HG02610 (cell line): ENCODE measurements at regions not wholly inside any gene's neighbourhood (a gene's known extent, or its start where the extent isn't known, plus 50 kb on each side); places are given as distances from the start of the nearest gene placed in this dataset.
"Not testable (repeated sequence)": the region's sequence is repeated elsewhere in the genome, so short reads cannot be mapped to it uniquely, and the experiment has no call there.

ENCODE experiments used
- ATAC-seq: cut with Tn5 transposase; IDR thresholded peaks from one replicate; pipeline ENCODE4 v1.9.1; 2021; ENCODE audit warnings: mild to moderate bottlenecking, moderate library complexity; ENCODE audit not compliant: unreplicated experiment

DNA sequence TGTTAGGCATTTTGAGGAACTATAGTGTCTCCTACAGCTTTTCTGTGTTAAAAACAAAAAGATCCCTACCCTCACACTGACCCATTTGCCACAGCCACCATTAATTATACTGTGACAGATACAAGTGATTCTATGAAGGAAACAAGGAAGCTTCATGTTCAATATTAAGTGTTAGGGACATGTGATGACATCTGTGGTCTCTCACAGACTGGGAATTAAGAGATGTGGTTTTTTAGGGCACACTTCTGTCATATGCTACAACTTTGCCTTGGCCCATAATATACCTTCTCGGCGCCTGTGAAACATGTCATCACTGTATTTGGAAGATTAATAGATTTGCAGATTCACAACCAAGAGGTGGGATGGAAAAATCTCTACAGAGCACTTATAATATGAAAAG is 102.9 kb upstream of the TCF21 start:
- no peak for ATAC-seq

DNA sequence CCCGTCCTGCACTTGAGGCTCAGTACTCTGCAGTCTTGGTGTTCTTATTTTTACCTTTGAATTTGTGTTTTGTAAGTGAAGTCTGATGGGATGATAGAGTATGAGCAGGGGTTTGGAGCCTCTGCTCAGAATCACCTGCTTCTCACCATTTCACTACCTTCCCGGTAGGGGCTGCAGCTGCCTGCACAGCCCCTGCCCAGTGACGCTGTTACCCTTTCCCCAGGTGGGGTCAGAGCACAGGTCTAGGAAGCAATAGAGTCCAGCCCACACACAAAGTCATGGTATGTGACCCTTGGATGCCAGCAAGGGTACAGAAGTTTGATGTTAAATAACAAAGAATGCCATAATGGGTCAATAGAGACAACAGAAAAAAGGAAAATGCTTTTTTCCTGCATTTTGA is 101.8 kb upstream of the TCF21 start:
- no peak for ATAC-seq

DNA sequence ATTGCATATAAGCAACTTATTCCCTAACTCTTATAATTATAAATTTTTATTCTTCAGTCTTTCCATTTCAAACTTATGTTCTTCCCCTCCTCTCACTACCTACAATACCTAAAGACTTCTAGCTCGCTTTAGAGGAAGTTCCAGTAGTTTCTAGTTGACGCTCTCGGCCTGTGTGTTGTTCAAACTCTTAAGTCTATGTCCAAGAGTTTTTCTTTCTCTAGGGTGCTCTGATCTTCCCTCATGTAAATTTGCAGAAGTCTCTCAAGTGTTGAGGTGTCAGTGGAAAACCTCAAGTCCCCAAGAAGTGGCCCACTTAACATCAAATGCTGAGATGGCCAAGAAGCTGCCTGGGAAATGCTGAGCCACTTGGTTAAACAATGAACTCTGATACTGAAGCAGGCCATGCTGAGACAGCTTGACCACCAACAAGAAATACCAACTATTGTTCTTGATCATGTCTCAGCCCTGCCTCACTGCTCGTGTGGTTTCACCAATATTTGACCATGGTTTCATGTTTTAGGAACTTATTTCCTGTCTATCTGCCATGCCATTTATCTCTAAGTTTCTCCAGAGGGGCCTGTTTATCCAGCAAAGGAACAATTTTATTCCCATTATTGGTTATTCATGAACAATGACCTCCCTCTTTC is 100.9 kb upstream of the TCF21 start:
- ATAC-seq: no peak

DNA sequence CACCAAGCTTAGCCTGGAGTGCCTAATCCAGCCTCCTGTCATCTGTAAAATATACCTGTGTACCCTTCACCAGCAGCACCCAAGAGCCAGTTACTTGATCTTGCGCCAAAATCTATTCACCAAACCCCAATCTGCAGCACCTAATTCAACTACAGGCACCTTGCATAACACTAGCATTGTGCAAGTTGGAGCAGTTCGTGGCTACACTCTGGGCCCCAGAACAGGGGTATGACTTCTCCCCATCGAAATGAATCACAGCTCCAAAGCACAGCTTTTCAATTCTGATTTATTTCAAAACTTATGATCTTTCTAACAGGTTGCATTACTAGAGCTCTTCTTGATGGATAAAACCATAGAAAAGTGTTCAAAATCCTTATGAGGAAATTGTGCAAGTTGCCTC is 100.4 kb upstream of the TCF21 start:
- no peak for ATAC-seq

DNA sequence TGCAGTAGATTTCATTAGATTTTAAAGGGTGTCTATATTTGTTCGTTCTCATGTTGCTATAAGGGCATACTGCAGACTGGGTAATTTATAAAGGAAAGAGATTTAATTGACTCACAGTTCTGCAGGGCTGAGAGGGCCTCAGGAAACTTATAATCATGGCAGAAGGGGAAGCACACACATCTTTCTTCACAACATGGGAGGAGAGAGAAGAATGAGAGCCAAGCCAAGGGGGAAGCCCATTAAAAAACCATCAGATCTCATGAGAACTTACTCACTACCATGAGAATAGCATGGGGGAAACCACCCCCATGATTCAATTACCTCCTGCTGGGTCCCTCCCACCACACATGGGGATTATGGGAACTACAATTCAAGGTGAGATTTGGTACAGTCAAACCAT is 99.5 kb upstream of the TCF21 start:
- ATAC-seq: not testable (repeated sequence)

DNA sequence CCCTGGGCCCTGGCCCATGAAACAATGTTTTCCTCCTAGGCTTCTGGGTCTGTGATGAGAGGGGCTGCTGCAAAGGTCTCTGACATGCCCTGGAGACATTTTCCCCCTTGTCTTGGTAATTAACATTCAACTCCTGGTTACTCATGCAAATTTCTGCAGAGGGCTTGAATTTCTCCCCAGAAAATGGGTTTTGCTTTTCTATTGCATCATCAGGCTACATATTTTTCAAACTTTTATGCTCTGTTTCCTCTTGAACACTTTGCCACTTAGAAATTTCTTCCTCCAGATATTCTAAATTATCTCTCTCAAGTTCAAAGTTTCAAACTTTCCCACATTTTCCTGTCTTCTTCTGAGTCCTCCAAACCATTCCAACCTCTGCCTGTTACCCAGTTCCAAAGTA is 98.2 kb upstream of the TCF21 start:
- not testable (repeated sequence) for ATAC-seq

DNA sequence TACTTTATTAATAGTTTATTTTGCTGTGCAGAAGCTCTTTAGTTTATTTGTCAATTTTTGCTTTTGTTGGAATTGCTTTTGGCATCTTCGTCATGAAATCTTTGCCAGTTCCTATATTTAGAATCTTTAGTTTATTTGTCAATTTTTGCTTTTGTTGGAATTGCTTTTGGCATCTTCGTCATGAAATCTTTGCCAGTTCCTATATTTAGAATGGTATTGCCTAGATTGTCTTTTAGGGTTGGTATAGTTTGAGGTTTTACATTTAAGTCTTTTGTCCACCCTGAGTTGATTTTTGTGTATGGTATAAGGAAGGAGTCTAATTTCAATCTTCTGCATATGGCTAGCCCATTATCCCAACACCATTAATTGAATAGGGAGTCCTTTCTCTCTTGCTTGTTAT is 93.9 kb upstream of the TCF21 start:
- not testable (repeated sequence) for ATAC-seq

DNA sequence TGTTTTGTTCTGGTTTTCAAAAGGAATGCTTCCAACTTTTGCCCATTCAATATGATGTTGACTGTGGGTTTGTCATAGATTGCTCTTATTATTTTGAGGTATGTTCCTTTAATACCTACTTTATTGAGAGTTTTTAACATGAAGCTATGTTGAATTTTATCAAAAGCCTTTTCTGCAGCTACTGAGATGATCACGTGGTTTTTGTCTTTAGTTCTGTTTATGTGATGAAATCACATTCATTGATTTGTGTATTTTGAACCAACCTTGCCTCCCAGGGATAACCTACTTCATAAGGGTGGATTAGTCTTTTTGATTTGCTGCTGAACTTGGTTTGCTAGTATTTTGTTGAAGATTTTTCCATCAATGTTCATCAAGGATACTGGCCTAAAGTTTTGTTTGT is 92.7 kb upstream of the TCF21 start:
- no peak for ATAC-seq

DNA sequence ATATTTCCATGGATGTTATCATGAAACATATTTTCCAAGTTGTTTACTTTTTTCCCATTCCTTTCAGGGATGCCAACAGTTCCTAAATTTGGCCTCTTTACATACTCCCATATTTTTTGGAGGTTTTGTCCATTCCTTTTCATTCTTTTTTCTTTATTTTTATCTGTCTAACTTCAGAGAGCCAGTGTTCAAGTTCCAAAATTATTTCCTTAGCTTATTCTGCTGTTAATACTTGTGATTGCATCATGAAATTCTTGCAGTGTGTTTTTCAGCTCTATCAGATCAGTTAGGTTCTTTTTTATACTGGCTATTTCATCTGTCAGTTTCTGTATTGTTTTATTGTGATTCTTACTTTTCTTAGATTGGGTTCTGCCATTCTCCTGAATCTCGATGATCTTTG is 89.9 kb upstream of the TCF21 start:
- no peak for ATAC-seq

DNA sequence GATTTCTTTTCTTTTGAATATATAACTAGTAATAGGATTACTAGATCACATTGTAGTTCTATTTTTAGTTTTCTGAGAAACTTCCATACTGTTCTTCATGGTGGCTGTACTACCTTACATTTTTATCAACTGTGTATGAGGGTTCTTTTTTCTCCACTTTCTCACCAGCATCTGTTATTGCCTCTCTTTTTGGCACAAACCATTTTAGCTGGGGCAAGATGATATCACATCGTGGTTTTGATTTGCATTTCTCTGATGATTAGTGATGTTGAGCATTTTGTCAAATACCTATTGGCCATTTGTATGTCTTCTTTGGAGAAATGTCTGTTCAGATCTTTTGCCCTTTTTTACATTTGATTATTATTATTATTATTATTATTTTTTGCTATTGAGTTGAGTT is 86.1 kb upstream of the TCF21 start:
- ATAC-seq: no peak

DNA sequence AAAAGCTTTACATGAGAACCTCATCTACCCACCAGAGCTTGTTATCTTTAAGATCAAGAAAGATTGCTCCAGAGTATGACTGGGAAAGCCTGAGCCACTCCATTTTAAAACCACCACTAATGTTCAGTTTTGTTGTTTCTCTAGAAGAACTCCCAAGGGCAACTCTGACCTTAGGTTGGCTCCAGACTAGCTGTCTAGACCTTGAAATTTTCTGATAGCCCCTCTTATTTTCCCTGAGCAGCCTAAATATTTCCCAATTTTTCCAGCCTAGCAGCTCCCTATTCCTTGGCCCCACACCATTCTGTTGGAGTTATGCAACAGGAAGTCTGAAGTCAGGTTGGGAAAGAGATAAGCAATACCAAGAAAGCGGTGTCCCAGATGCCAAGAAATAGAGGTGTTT is 84.6 kb upstream of the TCF21 start:
- ATAC-seq: no peak

DNA sequence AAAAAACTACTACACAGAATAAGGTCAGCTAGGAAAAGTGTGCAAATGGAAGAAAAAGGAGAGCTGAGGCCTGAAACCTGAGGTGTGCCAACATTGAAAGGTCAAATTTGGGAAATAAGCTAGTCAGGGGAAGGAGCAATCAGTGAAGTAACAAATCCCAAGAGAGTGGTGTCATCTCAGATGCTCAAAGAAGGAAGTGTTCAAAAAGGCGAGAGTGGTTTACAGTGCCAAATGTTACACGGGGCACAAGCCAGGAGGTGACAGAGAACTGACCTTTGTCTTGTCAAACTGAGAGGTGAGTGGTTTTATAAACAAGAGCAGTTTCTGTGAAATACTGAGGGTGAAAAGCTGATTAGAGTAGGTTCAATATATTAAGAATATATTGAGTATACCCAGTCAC is 83.0 kb upstream of the TCF21 start:
- peak; percentile 54 for ATAC-seq

DNA sequence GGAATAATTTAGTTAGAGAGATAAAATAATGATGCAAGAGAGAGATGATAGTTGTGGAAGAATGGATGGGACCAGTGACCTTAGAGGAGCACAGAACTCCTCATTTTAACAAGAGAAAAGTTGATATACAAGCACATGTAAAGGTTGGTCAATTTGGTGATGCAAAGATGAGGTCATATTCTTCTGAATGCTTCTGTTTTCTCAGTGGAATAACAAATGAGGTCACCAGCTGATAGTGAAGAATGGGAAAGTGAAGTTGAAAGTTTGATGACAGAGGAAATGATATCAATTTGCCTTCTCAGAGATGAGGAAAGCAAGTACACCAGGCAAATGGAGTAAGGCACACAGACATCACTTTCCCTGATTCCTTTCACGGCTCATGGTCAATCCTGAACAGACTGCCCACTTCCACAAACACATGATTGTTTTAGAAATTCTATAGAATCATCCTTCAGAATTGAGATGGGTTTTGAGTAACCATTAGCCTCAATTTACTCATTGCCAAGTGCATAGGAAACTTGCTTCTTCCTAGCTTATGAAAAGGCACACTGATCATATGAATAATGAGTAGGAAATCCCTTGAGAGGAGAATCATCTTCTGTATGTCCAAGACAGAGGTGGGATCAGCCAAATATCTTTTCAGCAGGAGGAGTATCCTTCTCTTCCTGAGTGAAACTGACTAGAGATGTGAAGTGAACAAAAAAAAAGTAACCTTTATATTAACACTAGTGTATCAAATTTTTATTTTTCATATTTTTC is 82.4 kb upstream of the TCF21 start:
- ATAC-seq: no peak

DNA sequence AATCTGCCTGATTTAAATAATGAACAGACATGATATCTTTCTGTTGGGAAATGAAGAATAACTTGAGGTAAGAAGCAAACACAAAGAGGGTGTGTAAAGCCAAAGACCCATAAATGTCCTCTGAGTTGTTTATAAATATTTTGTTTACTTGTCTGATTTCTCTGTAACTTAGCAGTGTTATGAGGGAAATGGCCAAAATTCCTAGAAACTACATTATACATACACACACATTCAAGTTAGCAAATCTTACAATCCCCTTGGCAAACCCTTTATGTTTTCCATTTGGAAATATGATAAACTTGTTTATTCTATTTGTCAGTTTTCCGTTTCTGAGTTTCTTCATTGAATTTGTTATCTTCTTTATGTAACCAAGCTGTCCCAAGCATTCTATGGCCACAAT is 81.4 kb upstream of the TCF21 start:
- ATAC-seq: no peak

DNA sequence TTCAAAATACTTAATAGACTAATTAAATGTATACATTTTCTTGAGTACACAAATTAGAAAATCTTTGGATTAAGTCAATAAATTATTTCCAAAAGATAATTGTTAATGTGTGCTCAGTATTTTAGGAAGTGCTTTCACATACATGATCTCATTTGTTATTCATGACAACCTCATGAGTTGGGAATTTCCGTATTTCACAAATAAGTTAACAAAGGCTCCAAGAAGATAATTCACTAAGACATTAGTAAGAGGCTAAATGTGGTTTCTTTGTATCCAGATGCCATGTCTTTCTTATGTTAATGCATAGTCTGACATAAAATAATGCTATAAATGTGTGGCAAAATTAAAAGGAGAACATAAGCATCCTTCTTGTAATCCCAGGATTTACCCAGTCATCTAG is 79.5 kb upstream of the TCF21 start:
- ATAC-seq: no peak

DNA sequence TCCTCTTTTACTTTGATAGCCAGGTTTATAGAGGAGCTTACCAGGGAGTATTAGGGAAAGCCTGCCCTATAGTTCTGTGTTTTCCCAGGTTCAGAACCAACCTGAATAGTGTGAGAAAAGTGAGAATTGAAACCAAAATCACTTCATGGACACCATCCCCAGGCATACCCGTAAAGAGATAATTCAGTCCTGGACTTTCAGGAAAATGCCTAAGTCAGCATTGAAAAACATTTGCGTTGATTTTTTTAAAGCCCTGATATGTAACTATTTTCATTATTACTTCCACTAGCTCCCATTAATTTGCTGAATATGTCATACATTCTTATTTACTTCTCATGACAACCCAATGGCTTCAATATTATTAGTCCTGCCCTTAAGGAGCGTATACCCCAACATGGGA is 77.4 kb upstream of the TCF21 start:
- ATAC-seq: no peak

DNA sequence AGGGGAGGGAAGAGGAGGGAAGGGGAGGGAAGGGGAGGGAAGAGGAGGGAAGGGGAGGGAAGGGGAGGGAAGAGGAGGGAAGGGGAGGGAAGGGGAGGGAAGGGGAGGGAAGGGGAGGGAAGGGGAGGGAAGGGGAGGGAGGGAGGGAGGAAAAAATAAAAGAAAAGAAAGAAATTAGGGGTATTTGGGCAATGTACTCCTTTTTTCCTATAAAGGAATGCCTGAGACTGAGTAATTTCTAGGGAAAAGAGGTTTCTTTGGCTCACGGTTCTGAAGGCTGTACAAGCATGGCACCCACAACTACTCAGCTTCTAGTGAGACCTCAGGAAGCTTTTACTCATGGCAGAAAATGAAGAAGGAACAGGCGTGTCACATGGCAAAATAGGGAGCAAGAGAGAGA is 76.5 kb upstream of the TCF21 start:
- not testable (repeated sequence) for ATAC-seq

DNA sequence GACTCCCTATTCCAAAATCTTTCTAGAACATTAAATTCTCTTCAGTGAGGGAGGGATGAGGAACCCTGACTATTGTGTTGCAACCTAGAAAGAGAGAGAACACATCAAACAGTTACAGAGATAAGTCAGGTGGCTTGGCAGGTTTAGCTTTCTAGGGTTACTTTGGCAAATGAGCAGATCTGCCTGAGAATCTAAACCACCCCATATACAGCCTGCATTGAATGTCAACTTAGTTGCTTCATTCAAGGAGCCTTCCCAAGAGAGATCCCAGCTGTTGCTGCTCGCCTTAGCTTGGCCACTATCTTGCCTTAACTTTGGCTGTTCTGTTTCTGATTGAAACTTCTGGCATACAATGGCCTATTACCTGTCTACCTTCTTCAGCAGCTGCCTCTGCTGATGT is 74.7 kb upstream of the TCF21 start:
- ATAC-seq: no peak

DNA sequence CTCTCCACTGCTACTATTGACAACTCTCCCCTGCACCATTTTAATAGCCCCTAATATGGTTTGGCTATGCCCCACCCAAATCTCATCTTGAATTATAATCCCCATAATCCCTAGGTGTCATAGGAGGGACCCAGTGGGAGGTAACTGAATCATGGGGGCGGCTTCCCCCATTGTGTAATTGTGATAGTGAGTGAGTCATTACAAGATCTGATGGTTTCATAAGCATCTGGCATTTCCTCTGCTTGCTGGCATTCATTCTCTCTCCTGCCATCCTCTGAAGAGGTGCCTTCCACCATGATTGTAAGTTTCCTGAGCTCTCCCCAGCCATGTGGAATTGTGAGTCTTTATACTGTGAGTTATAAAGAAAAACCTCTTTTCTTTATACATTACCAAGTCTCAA is 74.1 kb upstream of the TCF21 start:
- no peak for ATAC-seq

DNA sequence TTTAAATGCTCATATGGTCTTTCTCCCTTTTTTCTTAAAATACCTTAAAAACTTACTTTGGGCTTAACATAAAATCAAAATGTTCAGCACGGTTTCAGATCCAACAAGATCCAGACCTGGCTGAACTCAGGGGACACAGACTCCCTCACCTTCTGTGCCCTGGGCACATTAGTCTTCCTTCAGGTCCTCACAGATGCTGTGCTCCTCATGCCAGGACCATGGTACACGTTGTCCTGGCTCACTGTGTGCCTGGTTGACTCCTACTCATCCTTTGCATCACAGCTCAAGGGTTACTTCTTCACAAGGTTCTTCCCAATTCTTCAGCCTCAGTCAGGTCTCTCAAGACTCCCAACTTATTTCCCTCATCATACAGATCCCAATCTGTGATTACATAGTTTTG is 73.6 kb upstream of the TCF21 start:
- no peak for ATAC-seq

DNA sequence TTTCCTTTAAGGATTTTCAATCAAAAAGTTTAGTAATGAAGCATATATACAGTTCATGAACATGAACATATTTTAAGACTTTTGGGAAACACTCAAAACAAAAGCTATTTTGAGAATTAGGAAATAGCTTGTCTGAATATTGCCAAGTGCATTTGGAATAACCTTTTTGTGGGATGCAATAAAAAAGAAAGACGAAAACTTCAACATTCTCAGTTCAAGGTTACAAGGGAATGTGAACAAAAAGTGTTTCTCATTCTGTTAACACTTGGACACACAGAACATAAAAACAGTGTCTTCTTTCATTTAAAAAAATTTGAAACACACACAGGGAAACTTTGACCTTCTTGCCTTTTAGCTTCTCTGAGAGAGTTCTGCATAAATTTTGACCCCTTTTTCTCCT is 72.7 kb upstream of the TCF21 start:
- no peak for ATAC-seq

DNA sequence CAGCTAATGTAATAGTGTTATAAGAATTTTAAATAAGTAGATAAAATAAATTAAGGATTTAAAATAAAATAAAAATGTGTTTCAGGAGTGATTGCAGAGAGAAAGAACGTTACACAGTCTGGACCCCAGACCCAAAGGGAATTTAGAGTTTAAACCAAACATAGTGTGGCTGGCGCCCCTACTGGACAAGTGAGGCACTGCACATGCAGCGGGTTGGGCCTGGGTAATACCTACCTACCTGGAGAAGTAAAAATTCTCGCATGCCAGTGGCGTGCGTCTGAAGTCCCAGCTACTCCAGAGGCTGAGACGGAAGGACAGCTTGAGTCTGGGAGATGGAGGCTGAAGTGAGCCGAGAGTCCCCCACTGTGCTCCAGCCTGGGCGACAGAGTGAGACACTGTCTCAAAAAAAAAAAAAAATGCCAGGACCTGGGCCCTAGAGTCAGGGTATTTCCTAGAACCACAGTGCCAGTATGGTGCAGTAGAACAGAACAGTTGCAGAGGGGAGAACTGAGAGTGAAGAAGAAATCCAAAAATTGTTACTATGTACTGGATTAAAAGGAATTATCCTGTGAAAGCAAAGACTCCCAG is 71.4 kb upstream of the TCF21 start:
- ATAC-seq: no peak

DNA sequence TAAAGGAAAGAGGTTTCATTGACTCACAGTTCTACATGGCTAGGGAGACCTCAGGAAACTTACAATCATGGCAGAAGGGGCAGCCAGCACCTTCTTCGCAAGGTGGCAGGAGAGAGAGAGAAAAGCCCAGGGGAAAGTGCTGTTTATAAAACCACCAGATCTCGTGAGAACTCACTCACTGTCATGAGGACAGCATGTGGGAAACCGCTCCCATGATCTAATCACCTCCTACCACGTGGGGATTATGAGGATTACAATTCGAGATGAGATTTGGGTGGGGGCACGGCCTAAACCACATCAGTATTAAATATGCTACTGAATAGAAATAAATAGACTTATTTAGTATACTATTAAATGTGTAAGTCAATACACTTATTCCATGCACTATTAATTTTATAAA is 70.6 kb upstream of the TCF21 start:
- no peak for ATAC-seq
